CD4-positive, alpha-beta memory T cell (primary cell): ENCODE measurements at regions not wholly inside any gene's neighbourhood (a gene's known extent, or its start where the extent isn't known, plus 50 kb on each side); places are given as distances from the start of the nearest gene placed in this dataset.

Source experiments
- CTCF ChIA-PET: fragments of 350-600 bp; sonication (Branson Sonifier 250); formaldehyde crosslinking; loops from one replicate; lab custom pipeline; 2021; ENCODE audit warnings: inconsistent platforms; ENCODE audit not compliant: partially characterized antibody; lab: Charles Lee
- POLR2A ChIA-PET: fragments of 350-600 bp; sonication (Branson Sonifier 250); formaldehyde crosslinking; loops from one replicate; lab custom pipeline; 2021; ENCODE audit not compliant: partially characterized antibody; lab: Charles Lee
- DNase-seq, 5 donors: peaks; one replicate each; pipeline versions ENCODE4 v3.0.0 to v3.0.0-alpha.2; 2020 to 2022; ENCODE audit warnings: mixed read lengths in 1 of 5
- H3K27ac ChIP-seq: one replicate; pipeline ENCODE4 v1.7.0; 2013; ENCODE audit warnings: low read depth, low read length
- H3K27me3 ChIP-seq: 2 replicates; pipeline ENCODE4 v1.7.0; 2013; ENCODE audit warnings: mild to moderate bottlenecking, low read length, moderate library complexity; ENCODE audit not compliant: insufficient read depth
- H3K36me3 ChIP-seq: 2 replicates; pipeline ENCODE4 v1.7.0; 2013; ENCODE audit warnings: mild to moderate bottlenecking, low read length, moderate library complexity; ENCODE audit not compliant: insufficient read depth
- H3K4me1 ChIP-seq: 2 replicates; pipeline ENCODE4 v1.7.0; 2013; ENCODE audit warnings: mild to moderate bottlenecking, low read length, moderate library complexity; ENCODE audit not compliant: insufficient read depth
- H3K4me3 ChIP-seq, 2 donors: one replicate each; pipeline ENCODE4 v1.7.0; 2013; ENCODE audit warnings: low read length in 2 of 2, mild to moderate bottlenecking in 1 of 2
- H3K9me3 ChIP-seq, 2 donors: one replicate each; pipeline ENCODE4 v1.7.0; 2013; ENCODE audit warnings: low read length in 2 of 2, control low read depth in 1 of 2; ENCODE audit not compliant: control insufficient read depth in 1 of 2
- H3K27ac Mint-ChIP-seq, 7 donors: one replicate each; pipeline ENCODE4 v1.8.0; 2020 to 2021; ENCODE audit warnings: mixed read lengths in 7 of 7, mild to moderate bottlenecking in 6 of 7, inconsistent platforms in 3 of 7, moderate library complexity in 3 of 7
- H3K27me3 Mint-ChIP-seq, 2 donors: one replicate each; pipeline ENCODE4 v1.8.0; 2020 to 2021; ENCODE audit warnings: mixed read lengths in 2 of 2
- H3K36me3 Mint-ChIP-seq, 2 donors: one replicate each; pipeline ENCODE4 v1.8.0; 2020 to 2021; ENCODE audit warnings: mixed read lengths in 2 of 2, inconsistent platforms in 1 of 2, mild to moderate bottlenecking in 1 of 2
- H3K4me1 Mint-ChIP-seq, 4 donors: one replicate each; pipeline ENCODE4 v1.8.0; 2020 to 2021; ENCODE audit warnings: mixed read lengths in 4 of 4, mild to moderate bottlenecking in 1 of 4
- H3K4me3 Mint-ChIP-seq, 8 donors: one replicate each; pipeline ENCODE4 v1.8.0; 2020 to 2021; ENCODE audit warnings: mixed read lengths in 8 of 8, mild to moderate bottlenecking in 7 of 8, moderate library complexity in 6 of 8, inconsistent platforms in 3 of 8
- H3K9me3 Mint-ChIP-seq, 8 donors: one replicate each; pipeline ENCODE4 v1.8.0; 2020 to 2021; ENCODE audit warnings: mixed read lengths in 8 of 8, mild to moderate bottlenecking in 5 of 8, inconsistent platforms in 3 of 8, moderate library complexity in 1 of 8
- intact Hi-C: fragments of 100-400 bp; cut with micrococcal nuclease; formaldehyde crosslinking; loops from one replicate; pipeline ENCODE4 v1.15.1; 2023

DNA sequence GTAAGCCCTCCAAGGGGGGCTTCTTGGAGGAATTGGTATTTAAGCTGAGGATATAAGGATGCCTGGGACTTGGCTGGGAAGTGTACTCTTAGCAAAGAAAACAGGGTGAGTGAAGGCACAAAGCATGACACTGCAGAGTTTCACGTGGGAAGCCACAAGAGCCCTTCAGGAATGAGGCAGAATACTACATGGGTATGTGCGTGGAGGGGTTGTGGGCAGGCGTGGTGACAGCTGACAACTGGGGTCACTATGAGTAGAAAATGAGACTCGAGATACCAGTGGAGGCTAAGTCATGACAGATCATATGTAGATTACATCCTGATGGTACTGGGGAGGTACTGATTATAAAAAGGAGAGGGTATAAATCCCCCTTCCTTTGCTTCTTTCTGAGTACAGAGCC, 78.1 kb upstream of the XYLT1 start:
- Mint-ChIP-seq H3K4me3 (no peak overlapping the region), H3K9me3 (peaks cover 0 to 3% (median 0%) of the 10 kb centered on the region in 8 donors), H3K4me1 (no peaks in the 10 kb centered on the region), H3K27me3 (peaks cover 0 to 5% of the 10 kb centered on the region in 2 donors), H3K27ac (peak overlapping the region in 1 of 7 donors; percentile 55), H3K36me3 (no peaks in the 10 kb centered on the region)
- Histone ChIP-seq H3K27ac (no peak overlapping the region), H3K36me3 (no peaks in the 10 kb centered on the region), H3K4me1 (no peaks in the 10 kb centered on the region), H3K9me3 (no peaks in the 10 kb centered on the region), H3K4me3 (no peak overlapping the region), H3K27me3 (no peaks in the 10 kb centered on the region)
- DNase-seq = no peak
- intact Hi-C loops = no loop called here
- POLR2A ChIA-PET = no interaction called here
- CTCF ChIA-PET = no interaction called here

DNA sequence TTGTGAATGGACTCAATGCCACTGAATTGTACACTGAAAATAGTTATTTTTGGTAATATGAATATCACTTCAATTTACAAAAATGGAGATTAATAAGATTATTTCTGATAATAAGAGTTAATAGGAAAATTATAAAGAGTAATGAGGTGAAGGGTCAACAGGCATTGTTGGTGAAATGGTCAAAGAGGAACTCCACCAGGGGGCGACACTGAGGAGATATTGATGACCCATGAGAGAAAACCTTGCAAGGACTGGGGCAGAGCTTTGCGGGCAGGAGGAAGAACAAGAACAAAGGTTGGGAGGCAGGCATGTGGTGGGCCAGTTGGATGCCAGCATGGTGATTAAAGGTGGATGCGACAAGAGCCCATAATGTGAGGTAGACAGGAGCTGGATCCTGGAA, 74.0 kb upstream of the XYLT1 start:
- Mint-ChIP-seq H3K4me1 (no peaks in the 10 kb centered on the region), H3K27me3 (peaks cover 0 to 6% of the 10 kb centered on the region in 2 donors), H3K36me3 (no peaks in the 10 kb centered on the region), H3K4me3 (no peak overlapping the region), H3K9me3 (peaks cover 0 to 3% (median 0%) of the 10 kb centered on the region in 8 donors), H3K27ac (no peak overlapping the region)
- intact Hi-C loops = no loop called here
- no peak for DNase-seq
- H3K27me3 ChIP-seq = no peaks in the 10 kb centered on the region
- no peak overlapping the region for H3K27ac ChIP-seq
- no peaks in the 10 kb centered on the region for H3K36me3 ChIP-seq
- no peaks in the 10 kb centered on the region for H3K9me3 ChIP-seq
- H3K4me1 ChIP-seq = no peaks in the 10 kb centered on the region
- H3K4me3 ChIP-seq = no peak overlapping the region
- ChIA-PET POLR2A (no interaction called here), CTCF (interaction anchor here (0.8 to 2.5 kb wide), 4 partner anchors 8 to 63 kb away, joined by 3 to 7 read pairs (median 3); no protein-coding TSS in a partner anchor)

DNA sequence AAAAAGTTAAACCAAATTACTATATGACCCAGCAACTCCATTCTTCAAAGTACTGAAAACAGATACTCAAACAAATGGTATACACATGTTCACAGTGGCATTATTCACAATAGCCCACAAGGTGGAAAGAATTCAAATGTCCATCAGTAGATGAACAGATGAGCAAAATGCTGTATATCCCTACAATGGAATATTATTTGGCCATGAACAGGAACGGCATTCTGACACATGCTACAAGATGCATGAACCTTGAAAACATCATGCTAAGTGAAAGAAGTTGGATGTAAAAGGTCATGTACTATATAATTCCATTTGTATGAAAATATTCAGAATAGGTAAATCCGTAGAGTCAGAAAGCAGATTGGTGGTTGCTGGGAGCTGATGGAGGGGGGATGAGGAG, 73.5 kb upstream of the XYLT1 start:
- H3K4me3 ChIP-seq = no peak overlapping the region
- H3K9me3 ChIP-seq = no peaks in the 10 kb centered on the region
- no peak for DNase-seq
- H3K27me3 ChIP-seq = no peaks in the 10 kb centered on the region
- Mint-ChIP-seq H3K9me3 (peaks cover 0 to 2% (median 0%) of the 10 kb centered on the region in 8 donors), H3K4me1 (no peaks in the 10 kb centered on the region), H3K27me3 (peaks cover 0 to 6% of the 10 kb centered on the region in 2 donors), H3K4me3 (no peak overlapping the region), H3K36me3 (no peaks in the 10 kb centered on the region), H3K27ac (no peak overlapping the region)
- H3K36me3 ChIP-seq = no peaks in the 10 kb centered on the region
- intact Hi-C loops = no loop called here
- no peak overlapping the region for H3K27ac ChIP-seq
- no peaks in the 10 kb centered on the region for H3K4me1 ChIP-seq
- ChIA-PET POLR2A (no interaction called here), CTCF (interaction anchor here (1.0 to 2.5 kb wide), 2 partner anchors 8 to 35 kb away, joined by 3 to 7 read pairs; no protein-coding TSS in a partner anchor)

DNA sequence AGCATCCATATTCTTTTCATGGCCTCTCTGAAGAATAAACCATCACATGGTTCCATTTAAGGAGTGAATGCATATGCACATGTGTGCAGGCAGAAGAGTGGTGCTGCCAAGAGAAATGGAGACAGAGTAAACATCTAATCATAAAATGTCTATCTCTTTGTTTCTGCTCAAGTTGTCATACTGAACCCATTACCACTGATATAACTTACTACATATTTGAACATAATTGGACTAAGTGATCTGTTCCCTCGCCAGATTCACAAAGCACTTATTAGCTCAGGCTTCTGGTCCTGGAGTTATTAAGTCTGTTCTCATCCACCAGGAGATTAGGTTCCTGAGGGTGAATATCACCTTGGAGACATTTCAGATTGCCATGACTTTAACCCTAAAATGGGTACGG, 72.3 kb upstream of the XYLT1 start:
- Histone ChIP-seq H3K36me3 (no peaks in the 10 kb centered on the region), H3K4me3 (no peak overlapping the region), H3K27me3 (no peaks in the 10 kb centered on the region), H3K9me3 (no peaks in the 10 kb centered on the region), H3K27ac (no peak overlapping the region), H3K4me1 (no peaks in the 10 kb centered on the region)
- H3K4me3 Mint-ChIP-seq = no peak overlapping the region
- peaks cover 0 to 6% of the 10 kb centered on the region in 2 donors for H3K27me3 Mint-ChIP-seq
- intact Hi-C loops = no loop called here
- DNase-seq = no peak
- peaks cover 0 to 2% (median 0%) of the 10 kb centered on the region in 8 donors for H3K9me3 Mint-ChIP-seq
- no peaks in the 10 kb centered on the region for H3K4me1 Mint-ChIP-seq
- H3K27ac Mint-ChIP-seq = peak overlapping the region in 1 of 7 donors; percentile 25
- POLR2A ChIA-PET = no interaction called here
- no peaks in the 10 kb centered on the region for H3K36me3 Mint-ChIP-seq
- CTCF ChIA-PET = interaction anchor here (0.5 kb wide), 1 partner anchor 408 kb away, joined by 3 read pairs; no protein-coding TSS in a partner anchor

DNA sequence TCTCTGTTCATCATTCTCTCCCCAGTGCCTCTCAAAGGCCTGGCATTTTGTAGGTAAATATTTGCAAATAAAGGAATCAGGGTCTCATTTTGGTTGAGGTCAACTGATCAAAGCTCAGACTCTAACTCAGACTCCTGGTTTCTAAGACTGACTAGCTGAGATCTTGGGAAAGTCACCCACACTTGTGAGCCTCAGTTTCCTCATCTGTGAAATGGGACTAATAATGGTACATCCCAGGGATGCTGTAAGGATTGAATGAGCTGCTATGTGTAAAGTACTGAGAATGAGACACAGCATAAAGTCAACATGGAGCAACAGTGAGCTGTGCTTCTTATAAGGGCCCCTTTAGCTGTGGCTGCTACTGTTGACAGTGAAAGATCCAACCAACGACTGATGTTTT, 70.6 kb upstream of the XYLT1 start:
- POLR2A ChIA-PET = no interaction called here
- H3K4me1 ChIP-seq = no peaks in the 10 kb centered on the region
- CTCF ChIA-PET = interaction anchor here (0.8 to 1.8 kb wide), 2 partner anchors 9 to 39 kb away, joined by 3 to 5 read pairs; no protein-coding TSS in a partner anchor
- intact Hi-C loops = no loop called here
- no peaks in the 10 kb centered on the region for H3K9me3 ChIP-seq
- H3K36me3 ChIP-seq = no peaks in the 10 kb centered on the region
- no peaks in the 10 kb centered on the region for H3K36me3 Mint-ChIP-seq
- peaks cover 3 to 8% of the 10 kb centered on the region in 2 donors for H3K27me3 Mint-ChIP-seq
- no peaks in the 10 kb centered on the region for H3K9me3 Mint-ChIP-seq
- DNase-seq = no peak
- H3K27ac ChIP-seq = no peak overlapping the region
- H3K4me3 Mint-ChIP-seq = no peak overlapping the region
- no peaks in the 10 kb centered on the region for H3K27me3 ChIP-seq
- no peaks in the 10 kb centered on the region for H3K4me1 Mint-ChIP-seq
- no peak overlapping the region for H3K4me3 ChIP-seq
- H3K27ac Mint-ChIP-seq = no peak overlapping the region

DNA sequence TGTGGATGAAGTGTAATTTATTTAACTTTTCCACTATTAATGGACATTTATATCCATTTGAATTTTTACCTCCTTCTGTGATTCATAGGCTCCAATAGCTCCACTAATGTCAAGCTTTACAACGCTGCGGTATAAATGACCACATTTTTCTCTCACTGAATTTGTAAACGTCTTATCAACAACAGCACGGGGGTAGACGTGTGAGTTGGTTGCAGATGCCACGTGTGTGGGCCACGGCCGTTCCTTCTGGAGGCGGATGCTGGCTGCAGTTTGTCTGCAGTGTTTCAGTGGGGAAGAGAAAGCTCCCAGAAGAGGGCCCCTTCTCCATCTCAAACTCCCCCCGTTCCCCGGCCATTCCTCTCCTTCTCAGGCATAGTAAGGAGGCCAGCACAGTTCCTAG, 68.2 kb upstream of the XYLT1 start:
- DNase-seq = no peak
- H3K9me3 ChIP-seq = no peaks in the 10 kb centered on the region
- Mint-ChIP-seq H3K9me3 (peaks cover 0 to 3% (median 0%) of the 10 kb centered on the region in 8 donors), H3K4me3 (no peak overlapping the region), H3K4me1 (no peaks in the 10 kb centered on the region), H3K36me3 (no peaks in the 10 kb centered on the region), H3K27ac (no peak overlapping the region), H3K27me3 (peaks cover 3 to 10% of the 10 kb centered on the region in 2 donors)
- no peak overlapping the region for H3K27ac ChIP-seq
- no peak overlapping the region for H3K4me3 ChIP-seq
- no peaks in the 10 kb centered on the region for H3K27me3 ChIP-seq
- intact Hi-C loops = no loop called here
- POLR2A ChIA-PET = no interaction called here
- no peaks in the 10 kb centered on the region for H3K4me1 ChIP-seq
- CTCF ChIA-PET = interaction anchor here (0.6 kb wide), 1 partner anchor 1240 kb away, joined by 3 read pairs; no protein-coding TSS in a partner anchor
- no peaks in the 10 kb centered on the region for H3K36me3 ChIP-seq

DNA sequence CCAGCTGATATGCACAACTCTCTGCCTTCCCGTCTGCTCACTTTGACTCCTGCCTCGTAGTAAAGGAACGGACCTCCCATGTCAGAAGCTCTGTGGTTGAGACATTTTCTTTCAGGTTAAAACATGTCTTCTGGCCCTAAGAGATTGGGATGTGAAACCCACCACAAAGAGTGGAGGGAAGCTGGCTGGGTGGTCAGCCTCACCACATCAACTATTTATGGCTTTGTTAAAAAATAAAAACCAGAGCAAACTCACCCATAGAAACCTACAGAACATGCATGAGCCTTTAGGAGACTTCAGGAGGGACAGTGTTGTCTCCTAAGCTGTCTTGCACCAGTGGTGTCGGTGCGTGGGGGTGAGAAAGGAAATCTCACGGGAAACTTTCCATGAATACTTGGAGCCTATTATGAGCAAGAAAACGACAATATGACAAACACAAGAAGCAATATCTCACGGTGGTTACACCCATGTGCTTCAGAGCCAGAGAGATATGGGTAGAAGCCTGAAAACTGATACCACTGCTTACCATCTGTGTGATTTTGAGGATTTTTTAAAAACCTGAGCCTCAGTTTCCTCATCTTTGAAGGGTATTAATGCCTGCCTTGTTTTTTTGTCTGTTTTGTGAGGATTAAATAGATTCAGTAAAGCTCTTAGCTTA, 61.7 kb upstream of the XYLT1 start:
- Mint-ChIP-seq H3K27me3 (peaks cover 0 to 4% of the 10 kb centered on the region in 2 donors), H3K36me3 (peaks cover 0 to 2% of the 10 kb centered on the region in 2 donors), H3K4me1 (peaks cover 10 to 16% (median 15%) of the 10 kb centered on the region in 4 donors), H3K27ac (peak overlapping the region in 2 of 7 donors; percentile 34 to 84), H3K9me3 (peaks cover 0 to 5% (median 0%) of the 10 kb centered on the region in 8 donors), H3K4me3 (no peak overlapping the region)
- Histone ChIP-seq H3K4me1 (peaks cover 11% of the 10 kb centered on the region), H3K4me3 (no peak overlapping the region), H3K27me3 (no peaks in the 10 kb centered on the region), H3K27ac (no peak overlapping the region), H3K9me3 (no peaks in the 10 kb centered on the region), H3K36me3 (no peaks in the 10 kb centered on the region)
- ChIA-PET CTCF (interaction anchor here (0.7 to 1.2 kb wide), 3 partner anchors 8 to 43 kb away, joined by 3 read pairs; no protein-coding TSS in a partner anchor), POLR2A (no interaction called here)
- no peak for DNase-seq
- intact Hi-C loops = no loop called here
